NCI-H2227 (cell line): ENCODE measurements at regions not wholly inside any gene's neighbourhood (a gene's known extent, or its start where the extent isn't known, plus 50 kb on each side); places are given as distances from the start of the nearest gene placed in this dataset.
"Not testable (repeated sequence)": the region's sequence is repeated elsewhere in the genome, so short reads cannot be mapped to it uniquely, and the experiment has no call there.

Experiments used
- DNase-seq: peaks from one replicate; lab custom pipeline; 2025; ENCODE audit not compliant: unreplicated experiment; lab: John Stamatoyannopoulos, UW

DNA sequence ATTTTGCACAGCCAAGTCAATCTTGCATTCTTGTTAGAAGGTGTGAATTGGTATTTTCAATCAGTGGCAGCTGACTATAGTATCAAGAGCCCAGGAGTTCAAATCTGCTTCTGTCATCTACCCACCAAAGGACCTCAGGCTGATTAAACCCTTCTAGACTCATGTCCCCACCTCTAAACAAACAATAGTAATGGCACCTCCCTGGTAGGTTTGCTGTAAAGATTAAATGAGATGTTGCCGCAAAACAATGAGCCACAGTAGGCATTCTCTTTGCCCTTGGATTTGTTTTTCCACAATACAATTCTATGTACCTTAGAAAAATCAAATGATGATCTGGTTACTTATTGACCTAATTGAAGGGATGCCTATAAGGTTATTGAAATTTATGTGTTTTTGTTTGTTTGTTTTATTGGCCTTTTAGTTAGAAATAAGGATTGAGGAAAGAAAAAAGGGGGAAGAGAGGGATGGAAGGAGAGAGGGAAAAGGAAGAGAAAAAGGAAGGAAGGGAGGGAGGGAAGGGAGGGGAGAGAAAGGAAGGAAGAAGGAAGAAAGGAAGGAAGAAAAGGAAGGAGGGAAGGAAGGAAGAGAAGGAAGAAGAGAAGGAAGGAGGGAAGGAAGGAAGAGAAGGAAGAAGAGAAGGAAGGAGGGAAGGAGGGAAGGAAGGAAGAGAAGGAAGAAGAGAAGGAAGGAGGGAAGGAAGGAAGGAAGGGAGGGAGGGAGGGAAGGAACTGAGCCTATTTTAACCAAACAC lies 110.7 kb downstream of the ETS2 start:
- no peak for DNase-seq

DNA sequence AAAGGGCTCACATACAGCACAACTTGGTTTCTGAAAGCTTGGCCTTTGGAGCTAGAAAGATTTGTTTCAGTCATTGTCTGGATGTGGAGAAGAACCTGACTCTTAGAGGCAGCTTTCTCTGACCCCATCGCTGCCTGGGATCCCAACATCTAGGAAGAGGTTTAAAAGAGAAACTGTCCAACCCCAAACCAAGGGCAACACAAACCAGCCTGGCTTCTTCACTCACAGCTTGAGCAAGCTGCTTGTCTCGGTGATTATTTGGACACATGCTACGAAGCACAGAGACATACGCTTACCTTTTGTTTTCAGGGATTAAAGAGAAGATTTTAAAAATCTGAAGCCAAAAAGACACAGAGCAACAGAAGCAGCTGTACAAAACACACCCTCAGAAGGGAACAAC lies 109.8 kb downstream of the ETS2 start:
- no peak for DNase-seq

DNA sequence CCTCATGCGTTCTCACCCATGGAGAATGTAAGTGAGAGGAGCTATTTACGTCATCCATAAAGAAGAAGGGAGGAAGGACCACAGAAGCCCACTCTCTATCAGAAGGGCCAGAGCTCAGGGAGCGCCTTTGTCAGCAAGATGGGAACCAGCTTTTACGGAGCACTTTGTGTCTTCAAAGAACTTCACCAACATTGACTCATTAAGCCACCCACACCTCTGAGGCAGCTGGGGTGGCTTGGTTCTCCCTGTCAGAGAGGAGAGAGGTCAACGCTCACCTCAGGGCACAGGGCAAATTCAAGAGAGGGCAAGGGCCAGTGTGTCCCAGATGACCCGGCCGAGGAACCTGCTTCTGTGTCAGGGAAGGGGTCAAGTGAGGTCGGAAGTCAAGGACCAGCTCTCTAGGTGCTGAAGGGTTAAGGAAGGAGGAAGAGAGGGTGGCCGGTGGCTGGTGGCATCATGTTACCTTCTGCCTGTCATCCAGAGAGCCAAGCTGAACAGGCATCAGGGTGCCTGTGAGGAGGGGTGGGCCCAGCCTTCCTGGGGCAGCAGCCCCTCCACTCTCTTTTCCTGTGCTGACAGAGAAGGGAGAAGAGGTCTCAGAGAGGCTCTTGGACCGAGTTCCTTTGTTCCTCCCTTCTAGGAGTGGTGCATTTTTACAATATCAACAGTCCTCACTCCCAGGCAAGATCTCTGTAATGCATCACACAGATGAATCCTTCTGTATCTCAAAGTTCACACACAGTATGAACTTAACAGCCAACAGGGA lies 109.0 kb downstream of the ETS2 start:
- no peak for DNase-seq

DNA sequence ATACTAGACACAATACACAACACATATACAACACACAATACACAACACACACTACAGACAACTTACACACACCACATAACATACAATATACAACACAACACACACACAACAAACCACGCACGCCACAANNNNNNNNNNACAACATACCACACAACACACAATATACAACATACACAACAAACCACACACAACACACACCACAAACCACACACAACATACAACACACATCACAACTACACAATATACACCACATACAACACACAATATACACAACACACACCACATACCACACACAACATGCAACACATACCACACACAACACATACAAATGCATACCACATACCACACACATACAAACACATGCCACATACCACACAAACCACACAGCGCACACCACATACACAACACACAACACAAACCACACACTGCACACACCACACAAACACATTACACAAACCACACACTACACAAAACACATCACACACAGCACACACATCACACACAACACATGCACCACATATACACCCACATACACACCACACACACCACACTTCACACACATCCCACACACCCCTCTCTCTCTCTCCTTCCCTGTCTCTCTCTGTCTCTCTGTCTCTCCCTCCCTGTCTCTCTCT lies 108.3 kb downstream of the ETS2 start:
- no peak for DNase-seq

DNA sequence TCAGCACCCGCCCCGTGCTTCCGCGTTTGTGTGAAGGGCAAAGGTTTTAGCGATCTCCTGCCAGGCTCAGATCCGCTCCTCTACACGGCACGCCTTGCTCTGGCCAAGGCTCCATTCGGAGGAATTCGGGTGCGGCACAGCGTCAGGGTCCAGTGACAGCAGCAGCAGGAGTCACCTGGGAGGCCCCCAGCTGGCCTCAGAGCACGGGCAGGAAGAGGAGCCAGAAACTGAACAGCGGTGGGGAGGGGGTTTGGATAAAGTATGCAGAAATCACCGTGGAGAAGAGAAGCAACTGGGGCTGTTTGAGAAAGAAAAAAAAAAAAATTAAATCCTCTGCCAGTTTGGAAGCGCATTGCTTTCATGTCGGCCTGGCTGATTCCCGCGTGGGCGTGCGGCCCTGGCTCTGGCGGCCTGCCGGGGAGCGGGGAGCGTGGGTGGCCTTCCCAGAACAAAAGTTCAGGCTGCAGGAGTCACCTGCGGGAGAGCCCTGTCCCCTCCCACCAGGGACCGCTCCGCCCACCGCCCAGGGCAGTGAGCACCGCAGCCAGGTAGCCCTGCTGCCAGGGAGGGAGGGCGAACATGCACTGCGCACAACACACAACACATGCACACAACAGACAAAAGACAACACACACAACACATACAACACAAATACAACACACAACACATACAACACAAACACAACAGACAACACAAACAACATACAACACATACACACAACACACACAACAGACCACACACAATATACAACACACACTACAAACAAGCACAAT lies 107.6 kb downstream of the ETS2 start:
- DNase-seq, result peak; percentile 28

DNA sequence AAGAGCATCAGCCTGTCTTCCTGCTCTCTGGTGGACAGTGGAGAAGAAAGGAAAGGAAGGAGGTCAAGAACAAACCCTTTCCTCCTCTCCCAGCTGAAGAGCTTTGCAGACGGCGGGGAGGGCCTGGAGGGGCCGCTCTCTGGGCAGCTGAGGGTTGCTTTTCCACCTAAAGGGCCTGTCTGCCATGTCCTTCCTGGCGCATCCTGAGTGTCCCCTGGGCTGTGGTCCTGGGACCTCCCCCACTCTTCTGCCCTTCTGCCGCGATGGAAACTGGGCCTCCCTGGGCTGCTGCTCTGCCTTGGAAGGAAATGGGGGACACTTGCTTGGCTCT lies 107.0 kb downstream of the ETS2 start:
- DNase-seq, result no peak

DNA sequence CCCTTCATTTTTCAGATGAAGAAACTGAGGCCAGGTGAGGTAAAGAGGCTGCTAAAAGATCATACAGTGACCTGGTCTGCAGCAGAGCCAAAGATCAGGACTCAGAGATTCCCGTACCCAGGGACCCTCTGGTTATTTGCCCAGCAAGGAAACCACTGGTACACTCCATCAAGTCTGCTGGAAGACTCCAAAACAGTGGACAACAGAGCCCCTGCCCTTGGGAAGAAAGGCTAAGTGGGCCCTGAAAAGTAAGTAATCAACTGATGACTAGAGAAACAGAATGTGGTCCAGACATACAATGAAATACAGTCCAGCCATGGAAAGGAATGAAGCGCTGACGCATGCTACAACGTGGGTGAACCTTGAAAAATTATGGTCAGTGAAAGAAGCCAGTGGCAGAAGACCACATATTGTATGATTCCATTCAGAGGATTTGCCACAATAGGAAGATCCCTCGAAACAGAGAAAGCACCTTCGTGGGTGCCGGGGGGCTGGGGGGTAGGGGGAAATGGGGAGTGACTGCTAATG lies 106.4 kb downstream of the ETS2 start:
- no peak for DNase-seq

DNA sequence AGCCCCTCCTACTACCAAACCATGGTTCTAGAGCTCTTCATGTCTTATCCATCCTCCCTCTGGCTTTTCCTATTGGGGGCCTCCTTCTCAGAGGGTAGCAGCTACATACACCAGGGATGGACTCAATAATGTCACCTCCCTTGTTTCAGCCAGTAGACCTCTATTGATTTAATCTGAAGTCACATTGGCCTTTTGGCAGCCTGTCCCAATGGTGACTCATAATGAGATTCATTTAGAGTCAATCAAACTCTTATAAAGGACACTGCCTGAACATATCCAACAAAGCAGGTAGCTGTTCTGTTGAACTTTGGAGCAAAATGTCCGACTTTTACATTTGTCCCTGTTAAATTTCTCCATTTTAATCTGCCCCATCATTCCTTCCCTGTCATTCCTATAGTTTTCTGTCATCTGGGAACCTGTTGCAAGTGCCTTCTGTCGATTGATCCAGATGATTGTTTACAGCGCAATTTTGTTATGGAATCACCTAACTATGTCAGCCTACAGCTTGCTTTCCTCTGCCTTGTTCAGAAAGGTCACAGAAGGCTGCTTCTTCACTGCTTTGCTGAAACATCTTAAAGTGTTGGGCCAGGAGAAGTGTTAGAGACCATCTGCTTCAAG lies 105.9 kb downstream of the ETS2 start:
- no peak for DNase-seq

DNA sequence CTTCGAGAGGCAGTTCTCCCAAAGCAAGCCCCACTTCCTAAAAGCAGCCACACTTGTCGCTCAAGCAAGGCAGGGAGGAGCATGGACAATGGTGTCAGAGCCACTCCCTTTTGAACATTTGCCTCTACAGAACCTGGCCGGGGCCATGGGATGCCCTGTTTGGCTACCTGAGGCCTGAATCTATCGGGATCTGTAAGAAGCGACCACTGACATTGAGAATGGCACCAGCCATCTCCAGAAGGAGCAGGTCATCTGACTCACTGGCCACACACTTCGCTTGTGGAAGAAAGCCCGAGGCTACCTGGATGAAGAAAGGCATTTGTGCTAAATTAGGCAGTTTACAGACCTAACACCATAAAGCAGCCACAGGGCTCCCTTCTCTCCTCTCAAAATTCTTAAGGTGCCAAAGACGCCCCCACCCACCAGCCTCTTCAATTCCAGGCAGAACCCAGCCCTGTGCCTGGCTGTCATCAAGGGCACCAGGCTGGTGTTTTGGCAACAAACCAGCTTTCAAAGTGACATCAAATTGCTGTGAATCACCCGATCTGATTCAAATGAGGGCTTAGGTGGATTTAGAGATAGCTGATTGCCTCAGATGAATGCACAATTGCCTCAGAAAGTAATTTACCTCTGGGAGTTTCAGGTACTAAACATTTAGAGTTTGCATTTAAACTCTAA lies 104.8 kb downstream of the ETS2 start:
- no peak for DNase-seq

DNA sequence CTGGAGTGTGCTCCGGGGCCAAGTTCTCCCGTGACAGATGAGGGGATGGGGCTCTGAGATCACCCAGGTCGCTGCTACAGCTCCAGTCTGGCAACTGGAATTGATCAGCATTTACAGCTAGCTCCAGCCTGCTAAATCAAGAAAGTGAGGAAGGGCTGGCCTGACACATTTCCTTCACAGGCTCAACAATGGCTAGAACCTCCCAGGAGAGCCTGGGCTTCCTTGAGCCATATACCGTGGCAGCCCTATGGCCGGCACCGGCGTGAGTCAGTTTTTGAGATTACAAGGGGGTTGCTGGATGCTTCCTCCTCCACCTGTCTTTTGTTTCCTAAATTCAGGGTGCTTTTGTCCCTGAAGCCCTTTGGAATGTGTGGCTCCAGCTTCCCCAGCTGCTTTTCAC lies 104.2 kb downstream of the ETS2 start:
- no peak for DNase-seq

DNA sequence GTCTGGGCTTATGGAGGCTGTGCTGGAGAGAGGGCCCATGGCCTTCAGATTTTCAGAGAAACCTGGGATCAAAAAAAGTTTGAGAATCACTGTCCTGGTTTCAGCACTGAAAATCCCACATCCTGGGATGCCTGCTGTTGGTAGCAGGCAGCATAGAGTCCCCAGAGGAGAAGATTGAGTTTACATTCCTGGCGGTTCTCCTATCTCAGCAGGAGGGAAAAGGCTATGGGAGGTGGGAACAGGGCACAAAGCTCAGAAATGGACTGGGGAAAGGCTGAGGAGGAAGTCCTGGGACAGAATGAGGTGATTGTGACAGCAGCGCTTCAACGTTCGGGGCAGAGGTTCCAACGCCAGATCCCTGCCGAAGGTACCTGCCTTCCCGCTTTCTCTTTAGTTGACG lies 103.4 kb downstream of the ETS2 start:
- DNase-seq, result no peak

DNA sequence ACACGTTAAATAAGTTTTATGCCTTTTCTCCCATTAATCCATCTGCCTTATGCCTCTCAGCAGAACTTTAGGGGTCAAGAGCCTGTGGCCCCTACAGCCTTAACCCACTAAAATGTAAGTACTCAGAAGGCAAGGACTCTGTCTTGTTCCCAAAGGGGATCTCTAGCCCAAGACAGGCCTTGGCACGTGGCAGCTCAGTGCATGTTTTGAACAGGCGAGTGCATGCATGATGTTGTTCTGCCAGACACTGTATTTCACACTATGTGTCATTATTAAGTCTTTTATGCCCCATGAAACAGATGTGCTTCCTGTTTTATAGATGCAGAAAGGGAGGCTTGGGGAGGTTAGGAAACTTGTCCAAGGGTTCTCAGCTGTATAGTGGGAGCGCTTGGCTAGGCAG lies 102.8 kb downstream of the ETS2 start:
- DNase-seq, result no peak

DNA sequence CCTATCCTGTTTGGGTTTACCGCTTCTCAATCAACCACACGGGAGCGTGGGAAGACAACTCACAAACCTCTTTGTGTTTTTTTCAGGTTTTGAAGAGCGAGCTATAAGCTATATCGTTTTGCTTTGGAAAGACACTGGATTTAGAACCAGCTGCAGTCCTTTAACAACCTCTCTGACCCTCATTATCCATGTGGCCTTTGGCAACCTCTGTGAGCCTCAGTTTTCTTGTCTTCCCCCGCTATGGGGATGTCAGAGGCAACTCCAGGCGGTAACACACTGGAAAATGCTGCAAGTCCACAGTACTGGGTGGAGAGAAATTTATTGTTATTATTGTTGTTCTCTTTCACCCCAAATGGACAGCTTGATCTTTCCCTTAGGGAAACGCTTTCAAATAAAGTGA lies 100.0 kb downstream of the ETS2 start:
- no peak for DNase-seq

DNA sequence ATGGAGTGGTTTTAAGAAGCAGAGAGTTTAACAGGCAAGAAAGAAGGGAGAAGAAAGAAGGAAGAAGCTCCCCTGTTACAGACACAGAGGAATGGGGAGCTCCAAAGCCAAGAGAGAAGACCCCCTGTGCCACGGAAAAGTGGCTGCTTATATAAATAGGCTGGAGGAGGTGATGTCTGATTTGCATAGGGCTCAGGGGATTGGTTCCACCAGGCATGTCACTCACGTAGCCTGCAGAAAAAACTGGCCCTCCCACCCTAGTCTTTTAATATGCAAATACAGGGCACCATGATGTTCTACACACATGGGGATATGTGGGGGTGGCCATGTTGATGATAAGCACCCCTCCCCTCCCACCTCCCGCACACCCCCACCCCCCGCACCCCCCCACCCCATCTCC lies 99.6 kb downstream of the ETS2 start:
- DNase-seq, result no peak

DNA sequence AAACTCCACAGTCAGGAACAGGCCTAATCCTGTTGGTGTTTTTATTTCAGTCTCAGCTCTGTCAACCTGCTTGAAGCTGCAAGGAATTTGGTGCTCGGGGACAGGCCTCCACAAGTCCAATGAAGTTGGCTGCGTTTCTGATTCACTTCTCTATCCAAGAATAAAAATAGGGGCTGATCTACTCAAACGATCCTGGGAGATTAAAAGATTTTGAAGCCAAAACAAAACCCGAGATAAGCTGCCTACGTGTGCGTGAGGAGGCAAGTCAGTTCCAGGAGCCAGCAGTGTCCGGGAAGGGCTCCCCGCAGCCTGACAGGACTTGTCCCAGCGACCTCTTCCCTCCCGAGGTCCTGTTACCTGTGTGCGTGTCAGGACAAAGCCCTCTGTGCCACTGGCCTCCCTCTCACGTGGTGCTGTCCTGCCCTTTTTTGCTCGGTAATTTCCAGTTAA lies 98.0 kb downstream of the ETS2 start:
- DNase-seq, result no peak

DNA sequence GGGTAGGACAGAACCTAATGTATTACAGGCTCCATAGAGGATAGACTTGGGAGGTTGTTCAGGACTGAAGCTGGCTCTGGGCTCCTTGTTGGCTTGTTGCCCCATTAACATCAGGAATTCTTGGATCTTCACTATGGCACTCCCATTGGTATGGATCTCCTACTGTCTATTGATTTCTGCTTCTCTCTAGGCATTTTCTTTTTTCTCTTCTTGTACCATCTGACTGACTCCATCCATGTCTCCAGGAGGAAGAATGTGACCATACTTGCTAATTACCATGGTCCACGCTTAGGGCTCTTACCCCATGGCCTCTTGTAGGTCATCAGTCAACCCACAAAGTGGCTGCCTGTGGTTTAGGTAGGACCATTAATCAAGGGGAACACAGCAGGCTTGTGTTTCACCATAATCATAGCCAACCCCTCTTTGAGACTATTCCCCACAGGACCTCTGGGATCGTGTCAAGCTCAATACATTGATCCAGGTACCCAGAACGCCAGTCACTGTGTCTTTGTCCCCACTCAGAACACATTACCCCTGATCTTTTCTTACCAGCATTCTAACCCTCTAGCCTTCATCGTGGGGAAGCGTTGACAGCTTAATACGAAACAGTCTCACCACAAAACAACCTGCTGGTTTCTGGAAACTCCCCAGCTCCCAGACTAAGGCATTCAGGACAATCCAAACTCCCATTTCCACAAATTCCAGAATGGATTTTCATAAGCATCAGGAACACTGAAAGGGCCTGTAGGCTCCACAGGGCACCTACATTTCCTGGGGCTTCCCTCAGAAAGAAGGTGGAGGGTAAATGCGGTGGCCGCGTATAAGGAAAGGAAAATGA lies 97.1 kb downstream of the ETS2 start:
- DNase-seq, result no peak

DNA sequence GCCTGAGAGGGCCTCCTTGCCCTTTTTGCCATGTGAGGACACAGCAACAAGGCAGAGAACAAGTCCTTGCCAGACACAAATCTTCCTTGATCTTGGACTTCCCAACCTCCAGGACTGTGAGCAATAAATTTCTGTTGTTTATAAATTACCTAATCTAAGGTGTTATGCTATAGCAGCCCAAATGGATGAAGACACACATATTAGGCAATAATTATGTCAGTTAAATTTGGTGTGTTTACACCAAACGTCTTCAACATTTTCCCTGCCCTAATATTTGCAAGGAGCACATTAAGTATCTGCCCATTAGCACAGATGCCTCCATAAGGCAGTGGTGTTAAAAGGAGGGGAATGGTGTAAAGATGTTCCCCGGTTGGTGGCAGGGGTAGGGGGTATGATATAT lies 94.8 kb downstream of the ETS2 start:
- no peak for DNase-seq

DNA sequence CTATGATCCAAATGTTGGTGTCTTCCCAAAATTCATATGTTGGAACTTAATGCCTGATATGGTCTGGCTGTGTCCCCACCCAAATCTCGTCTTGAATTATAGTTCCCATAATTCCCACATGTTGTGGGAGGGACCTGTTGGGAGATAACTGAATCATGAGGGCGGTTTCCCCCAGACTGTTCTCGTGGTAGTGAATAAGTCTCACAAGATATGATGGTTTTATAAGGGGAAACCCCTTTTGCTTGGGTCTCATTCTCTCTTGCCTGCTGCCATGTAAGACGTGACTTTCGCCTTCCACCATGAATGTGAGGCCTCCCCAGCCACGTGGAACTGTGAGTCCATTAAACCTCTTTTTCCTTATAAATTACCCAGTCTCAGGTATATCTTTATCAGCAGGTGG lies 94.3 kb downstream of the ETS2 start:
- not testable (repeated sequence) for DNase-seq

DNA sequence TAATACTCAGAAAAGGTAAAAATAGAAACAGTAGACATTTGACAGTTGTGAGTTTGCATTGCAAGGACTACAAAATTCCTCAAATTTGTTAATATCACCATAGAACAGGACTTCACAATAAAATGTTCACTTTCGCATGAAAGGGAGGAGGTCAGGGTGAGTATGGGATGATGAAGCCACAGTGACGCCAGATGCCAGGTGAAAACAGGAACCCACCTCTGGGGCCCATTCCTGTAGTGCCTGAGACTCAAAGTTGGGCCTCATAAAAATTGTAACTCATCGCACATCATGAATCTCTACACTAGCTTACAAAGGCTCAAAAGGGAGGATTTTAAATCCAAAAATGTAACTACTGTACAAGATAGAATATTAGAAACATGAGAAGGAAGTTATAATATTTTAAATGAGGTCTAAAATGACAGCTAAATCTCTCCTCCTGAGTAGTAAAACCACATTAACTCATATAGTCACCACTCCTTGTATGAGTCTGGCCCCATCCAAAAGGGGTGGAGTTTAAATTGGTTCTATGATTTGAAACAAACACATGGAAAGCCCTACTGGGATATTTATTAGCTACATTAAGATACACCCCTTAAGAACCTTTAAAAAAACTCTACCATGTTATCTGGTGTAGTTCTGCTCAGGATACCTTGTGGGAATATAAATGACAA lies 93.7 kb downstream of the ETS2 start:
- no peak for DNase-seq
